ENCODE measurements at regions not wholly inside any gene's neighbourhood (a gene's known extent, or its start where the extent isn't known, plus 50 kb on each side); places are given as distances from the start of the nearest gene placed in this dataset.

DNA sequence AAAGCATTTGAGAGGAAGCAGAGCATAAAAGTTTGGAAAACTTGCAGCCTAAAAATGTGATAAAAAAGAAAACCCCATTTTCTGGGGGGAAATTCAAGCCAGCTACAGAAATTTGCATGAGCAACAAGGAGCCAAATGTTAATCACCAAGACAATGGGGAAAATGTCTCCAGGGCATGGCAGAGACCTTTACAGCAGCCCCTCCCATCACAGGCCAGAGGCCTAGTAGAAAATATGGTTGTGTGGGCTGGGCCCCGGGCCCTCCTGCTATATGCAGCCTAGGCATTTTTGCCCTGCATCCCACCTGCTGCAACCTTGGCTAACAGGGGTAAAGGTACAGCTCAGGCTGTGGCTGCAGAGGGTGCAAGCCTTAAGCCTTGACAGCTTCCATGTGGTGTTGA, 299.6 kb upstream of the NCAM2 start:
- intact Hi-C loops (cut with micrococcal nuclease) (no loop called here), dilution Hi-C loops (cut with MboI; ENCODE audit: extremely low pct_ligation_motif_present, low sequenced_read_pairs) (no loop called here)
- ChIA-PET POLR2A (no interaction called here), CTCF (no interaction called here)
- TF ChIP-seq JUN (IDR thresholded peaks at IDR 0.05; ENCODE audit: borderline replicate concordance, insufficient read depth, insufficient read length, low read depth) (no peak), EZH2 (IDR thresholded peaks at IDR 0.05; ENCODE audit: borderline replicate concordance, low read depth, low read length, severe bottlenecking) (no peak), FOS (IDR thresholded peaks at IDR 0.05; ENCODE audit: borderline replicate concordance, insufficient read depth, low read length) (no peak), POLR2AphosphoS5 (IDR thresholded peaks at IDR 0.05; ENCODE audit: insufficient read depth, low read depth, low read length) (no peak), POLR2A (IDR thresholded peaks at IDR 0.05; ENCODE audit: low read depth, low read length) (no peak), GATA2 (IDR thresholded peaks at IDR 0.05; ENCODE audit: insufficient read depth, insufficient read length, low read depth, low read length) (no peak), MYC (IDR thresholded peaks at IDR 0.05; ENCODE audit: low read depth, low read length) (no peak)
- TF ChIP-seq, protein P1, sequence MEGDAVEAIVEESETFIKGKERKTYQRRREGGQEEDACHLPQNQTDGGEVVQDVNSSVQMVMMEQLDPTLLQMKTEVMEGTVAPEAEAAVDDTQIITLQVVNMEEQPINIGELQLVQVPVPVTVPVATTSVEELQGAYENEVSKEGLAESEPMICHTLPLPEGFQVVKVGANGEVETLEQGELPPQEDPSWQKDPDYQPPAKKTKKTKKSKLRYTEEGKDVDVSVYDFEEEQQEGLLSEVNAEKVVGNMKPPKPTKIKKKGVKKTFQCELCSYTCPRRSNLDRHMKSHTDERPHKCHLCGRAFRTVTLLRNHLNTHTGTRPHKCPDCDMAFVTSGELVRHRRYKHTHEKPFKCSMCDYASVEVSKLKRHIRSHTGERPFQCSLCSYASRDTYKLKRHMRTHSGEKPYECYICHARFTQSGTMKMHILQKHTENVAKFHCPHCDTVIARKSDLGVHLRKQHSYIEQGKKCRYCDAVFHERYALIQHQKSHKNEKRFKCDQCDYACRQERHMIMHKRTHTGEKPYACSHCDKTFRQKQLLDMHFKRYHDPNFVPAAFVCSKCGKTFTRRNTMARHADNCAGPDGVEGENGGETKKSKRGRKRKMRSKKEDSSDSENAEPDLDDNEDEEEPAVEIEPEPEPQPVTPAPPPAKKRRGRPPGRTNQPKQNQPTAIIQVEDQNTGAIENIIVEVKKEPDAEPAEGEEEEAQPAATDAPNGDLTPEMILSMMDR (IDR thresholded peaks at IDR 0.05; ENCODE audit: extremely low read depth in 1 of 2, insufficient read depth in 1 of 2, low read depth in 1 of 2, low read length in 2 of 2) = no peak
- TF ChIP-seq, protein P2, sequence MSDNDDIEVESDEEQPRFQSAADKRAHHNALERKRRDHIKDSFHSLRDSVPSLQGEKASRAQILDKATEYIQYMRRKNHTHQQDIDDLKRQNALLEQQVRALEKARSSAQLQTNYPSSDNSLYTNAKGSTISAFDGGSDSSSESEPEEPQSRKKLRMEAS (IDR thresholded peaks at IDR 0.05; ENCODE audit: insufficient read depth, insufficient read length) = no peak
- no peak overlapping the region for H3K9ac ChIP-seq (replicated peaks; ENCODE audit: extremely low read depth, insufficient read depth, low read length)
- H3K27me3 ChIP-seq (ENCODE audit: control insufficient read depth in 2 of 2, insufficient read depth in 2 of 2, low read length in 2 of 2) = no peaks in the 10 kb centered on the region
- H3K36me3 ChIP-seq (ENCODE audit: control insufficient read depth in 2 of 2, extremely low read depth in 1 of 2, insufficient read depth in 2 of 2, low read length in 2 of 2) = no peaks in the 10 kb centered on the region
- DNase-seq (ENCODE audit: low read depth, low spot score) = no peak
- no peaks in the 10 kb centered on the region for H3K9me3 ChIP-seq (replicated peaks; ENCODE audit: control insufficient read depth, insufficient read depth, low read length)
- H3K27ac ChIP-seq (ENCODE audit: insufficient read depth, low read depth, low read length) = no peak overlapping the region
- no peak overlapping the region for H3K4me2 ChIP-seq (ENCODE audit: insufficient read depth, low read length)
- no peaks in the 10 kb centered on the region for H4K20me1 ChIP-seq (replicated peaks; ENCODE audit: control insufficient read depth, extremely low read depth, insufficient read depth, low read length)
- H3K4me3 ChIP-seq (replicated peaks in 1 of 3; ENCODE audit: insufficient read depth in 1 of 3, low read depth in 1 of 3, low read length in 3 of 3) = no peak overlapping the region
- no TSS peak for BruUV-seq (replicated peaks)
- no peak for FAIRE-seq
- H3K9me1 ChIP-seq (replicated peaks; ENCODE audit: control insufficient read depth, extremely low read depth, insufficient read depth, low read length) = no peaks in the 10 kb centered on the region
- no peak overlapping the region for H2AFZ ChIP-seq (ENCODE audit: low read depth, low read length)
- H3K4me1 ChIP-seq (ENCODE audit: control insufficient read depth, extremely low read depth, insufficient read depth, low read length) = no peaks in the 10 kb centered on the region
- H3K79me2 ChIP-seq (ENCODE audit: control insufficient read depth, insufficient read depth, low read length) = no peaks in the 10 kb centered on the region

All from endothelial cell of umbilical vein (primary cell).